Neural cell (in vitro differentiated cells): ENCODE measurements at regions not wholly inside any gene's neighbourhood (a gene's known extent, or its start where the extent isn't known, plus 50 kb on each side); places are given as distances from the start of the nearest gene placed in this dataset.

Experiments used
- H2AFZ ChIP-seq: fragments of 200-600, 300-800 bp; sonication (generic), shearing (Covaris generic); 2 replicates; pipeline ENCODE4 v1.6.0; 2014; ENCODE audit warnings: low read depth, mild to moderate bottlenecking, antibody characterized with exemption, low read length, moderate library complexity
- H3F3A ChIP-seq: fragments of 200-600 bp; shearing (Covaris generic); 2 replicates; pipeline ENCODE4 v1.6.1; 2016; ENCODE audit warnings: mild to moderate bottlenecking, moderate library complexity, mixed read lengths, antibody characterized with exemption, low read length; ENCODE audit not compliant: insufficient read depth, poor library complexity, severe bottlenecking
- H3K27ac ChIP-seq: fragments of 200-600, 300-800 bp; sonication (generic), shearing (Covaris generic); 2 replicates; pipeline ENCODE4 v1.5.1; 2014; ENCODE audit warnings: mild to moderate bottlenecking, low read length, moderate library complexity
- H3K27me3 ChIP-seq: fragments of 300-800, 200-600 bp; sonication (generic), shearing (Covaris generic); 2 replicates; pipeline ENCODE4 v1.6.0; 2014; ENCODE audit warnings: mild to moderate bottlenecking, low read depth, low read length, moderate library complexity; ENCODE audit not compliant: insufficient read depth
- H3K36me3 ChIP-seq: fragments of 300-800, 200-600 bp; sonication (generic), shearing (Covaris generic); 2 replicates; pipeline ENCODE4 v1.5.1; 2014; ENCODE audit warnings: mild to moderate bottlenecking, antibody characterized with exemption, low read length, moderate library complexity; ENCODE audit not compliant: insufficient read depth
- H3K4me2 ChIP-seq: fragments of 300-800, 200-600 bp; sonication (generic), shearing (Covaris generic); 2 replicates; pipeline ENCODE4 v1.6.0; 2014; ENCODE audit warnings: mild to moderate bottlenecking, low read length
- H3K4me3 ChIP-seq: fragments of 300-800, 200-600 bp; sonication (generic), shearing (Covaris generic); 2 replicates; pipeline ENCODE4 v1.5.1; 2014; ENCODE audit warnings: mild to moderate bottlenecking, low read length, moderate library complexity
- H3K79me2 ChIP-seq: fragments of 200-600 bp; shearing (Covaris generic); replicated peaks from 2 replicates; pipeline ENCODE4 v1.6.0; 2014; ENCODE audit warnings: mild to moderate bottlenecking, low read length, moderate library complexity; ENCODE audit not compliant: insufficient read depth
- H3K9ac ChIP-seq: fragments of 300-800, 200-600 bp; sonication (generic), shearing (Covaris generic); 2 replicates; pipeline ENCODE4 v1.6.1; 2016; ENCODE audit warnings: mild to moderate bottlenecking, low read length, mixed read lengths
- H3K9me2 ChIP-seq: fragments of 200-600 bp; shearing (Covaris generic); 2 replicates; pipeline ENCODE4 v1.6.1; 2016; ENCODE audit warnings: mild to moderate bottlenecking, low read length, mixed read lengths; ENCODE audit not compliant: insufficient read depth
- H3K9me3 ChIP-seq: fragments of 200-600, 300-800 bp; sonication (generic), shearing (Covaris generic); 2 replicates; pipeline ENCODE4 v1.6.1; 2016; ENCODE audit warnings: mild to moderate bottlenecking, mixed run types, low read length, moderate library complexity, mixed read lengths
- H4K20me1 ChIP-seq: fragments of 200-600 bp; shearing (Covaris generic); 2 replicates; pipeline ENCODE4 v1.6.1; 2016; ENCODE audit warnings: mild to moderate bottlenecking, mixed run types; ENCODE audit not compliant: insufficient read depth
- CTCF ChIP-seq: fragments of 450-650 bp; IDR thresholded peaks from 2 replicates; pipeline ENCODE4 v1.5.1; 2014; ENCODE audit warnings: antibody characterized with exemption, mild to moderate bottlenecking, moderate library complexity; ENCODE audit not compliant: poor library complexity, severe bottlenecking
- EP300 ChIP-seq: fragments of 450-650 bp; conservative IDR thresholded peaks from 2 replicates; pipeline ENCODE4 v1.6.1; 2014; ENCODE audit warnings: antibody characterized with exemption, mild to moderate bottlenecking, moderate library complexity; ENCODE audit not compliant: poor library complexity, severe bottlenecking
- EZH2 ChIP-seq: fragments of 200-600, 300-800 bp; shearing (Covaris generic), sonication (generic); IDR thresholded peaks from 2 replicates; pipeline ENCODE4 v1.6.1; 2014; ENCODE audit warnings: antibody characterized with exemption, low read length, borderline replicate concordance, mild to moderate bottlenecking; ENCODE audit not compliant: insufficient read depth, poor library complexity, severe bottlenecking
- MXI1 ChIP-seq: fragments of 450-650 bp; conservative IDR thresholded peaks from 2 replicates; pipeline ENCODE4 v1.6.1; 2014; ENCODE audit warnings: antibody characterized with exemption, mild to moderate bottlenecking; ENCODE audit not compliant: poor library complexity, severe bottlenecking
- POLR2AphosphoS5 ChIP-seq: IDR thresholded peaks from 2 replicates; pipeline ENCODE4 v1.6.1; 2012
- RAD21 ChIP-seq: fragments of 450-650 bp; conservative IDR thresholded peaks from 2 replicates; pipeline ENCODE4 v1.6.1; 2014; ENCODE audit warnings: antibody characterized with exemption, mild to moderate bottlenecking, moderate library complexity
- REST ChIP-seq: IDR thresholded peaks from 2 replicates; pipeline ENCODE4 v1.6.1; 2012; ENCODE audit warnings: borderline replicate concordance
- SMC3 ChIP-seq: fragments of 450-650 bp; conservative IDR thresholded peaks from 2 replicates; pipeline ENCODE4 v1.6.1; 2014; ENCODE audit warnings: antibody characterized with exemption, mild to moderate bottlenecking, moderate library complexity; ENCODE audit not compliant: poor library complexity
- TAF1 ChIP-seq: IDR thresholded peaks from 2 replicates; pipeline ENCODE4 v1.6.1; 2012; ENCODE audit warnings: low read depth

GRCh38 chrX:46204721-46205422 is 340.3 kb downstream of the ZNF674 start:
- Histone ChIP-seq H3K36me3 (no peaks in the 10 kb centered on the region), H3K27ac (no peak overlapping the region), H3K9me3 (no peaks in the 10 kb centered on the region), H3K9me2 (no peaks in the 10 kb centered on the region), H4K20me1 (no peaks in the 10 kb centered on the region), H3K9ac (no peak overlapping the region), H3F3A (no peaks in the 10 kb centered on the region), H2AFZ (no peak overlapping the region), H3K4me3 (no peak overlapping the region), H3K4me2 (no peak overlapping the region), H3K79me2 (no peaks in the 10 kb centered on the region), H3K27me3 (no peaks in the 10 kb centered on the region)
- TF ChIP-seq REST, result no peak
- no peak for TF ChIP-seq POLR2AphosphoS5
- no peak for TF ChIP-seq MXI1
- TF ChIP-seq EP300, result no peak

GRCh38 chrX:46202733-46203514 is 342.3 kb downstream of the ZNF674 start:
- Histone ChIP-seq H3K36me3 (no peaks in the 10 kb centered on the region), H4K20me1 (no peaks in the 10 kb centered on the region), H3K79me2 (no peaks in the 10 kb centered on the region), H3K4me3 (no peak overlapping the region), H3K9me2 (no peaks in the 10 kb centered on the region), H3K27me3 (no peaks in the 10 kb centered on the region), H3K9ac (no peak overlapping the region), H3F3A (no peaks in the 10 kb centered on the region), H3K4me2 (no peak overlapping the region), H3K9me3 (no peaks in the 10 kb centered on the region), H2AFZ (no peak overlapping the region), H3K27ac (no peak overlapping the region)
- TF ChIP-seq POLR2AphosphoS5 (no peak), CTCF (no peak), SMC3 (no peak), REST (no peak), TAF1 (no peak), EP300 (no peak), EZH2 (no peak), MXI1 (no peak), RAD21 (no peak)
